Stimulated activated CD4-positive, alpha-beta T cell treated with anti-CD3 and anti-CD28 coated beads, Interleukin-2, amount 100 ng/mL, for 4 hours (primary cell): ENCODE measurements at regions not wholly inside any gene's neighbourhood (a gene's known extent, or its start where the extent isn't known, plus 50 kb on each side); places are given as distances from the start of the nearest gene placed in this dataset.

Source experiments
- DNase-seq: peaks from one replicate; pipeline ENCODE4 v3.0.0-alpha.2; 2020; ENCODE audit warnings: low read depth

- no peak for DNase-seq
These were observed 475.9 kb downstream of the SQOR start for GRCh38 chr15:46110755-46111154.

DNA sequence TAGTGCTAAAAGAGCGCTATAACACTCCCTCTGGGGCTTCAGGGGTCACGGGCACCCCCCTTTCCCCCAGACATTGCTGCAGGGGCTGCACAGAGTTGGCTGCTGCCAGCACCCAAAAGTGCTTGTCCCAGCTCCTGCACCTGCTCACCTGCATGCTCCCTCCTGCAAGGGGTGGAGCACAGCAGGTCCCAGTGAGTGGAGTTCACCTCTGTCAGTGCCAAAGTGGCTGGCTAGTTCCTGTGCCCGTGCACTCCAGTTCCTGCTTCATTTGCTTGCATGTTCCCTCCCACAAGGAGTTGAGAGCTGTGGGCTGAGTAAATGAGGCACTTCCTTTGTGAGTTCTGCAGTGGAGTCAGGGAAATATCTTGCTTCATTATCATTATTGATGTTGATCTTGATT, 476.9 kb downstream of the SQOR start:
- no peak for DNase-seq

GRCh38 chr15:46117071-46117470, 482.2 kb downstream of the SQOR start:
- DNase-seq = no peak

DNA sequence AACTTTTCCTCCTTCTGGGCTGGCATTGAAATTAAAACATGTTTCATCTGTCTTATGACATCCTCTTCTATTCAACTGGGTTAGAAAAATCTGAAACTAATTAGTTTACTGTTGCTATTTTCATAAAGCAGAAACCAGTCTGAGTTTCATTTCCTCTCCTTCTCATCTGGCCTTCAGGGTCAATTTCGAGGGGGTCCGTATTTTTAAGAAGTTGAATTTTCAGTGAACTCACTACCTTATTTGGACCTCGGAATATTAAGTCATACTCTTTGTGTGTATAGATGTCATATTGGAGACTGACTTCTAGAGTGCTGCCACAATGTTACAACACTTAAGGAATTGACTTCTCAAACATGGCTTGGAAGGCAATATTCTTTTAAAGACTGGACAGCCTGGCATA, 485.9 kb downstream of the SQOR start:
- no peak for DNase-seq

GRCh38 chr15:46121441-46121840, 486.6 kb downstream of the SQOR start:
- no peak for DNase-seq

- no peak for DNase-seq
These were observed 491.8 kb downstream of the SQOR start for GRCh38 chr15:46126581-46126980.

GRCh38 chr15:46127361-46127874, 492.6 kb downstream of the SQOR start:
- DNase-seq = no peak

GRCh38 chr15:46129145-46129544, 494.3 kb downstream of the SQOR start:
- no peak for DNase-seq

DNA sequence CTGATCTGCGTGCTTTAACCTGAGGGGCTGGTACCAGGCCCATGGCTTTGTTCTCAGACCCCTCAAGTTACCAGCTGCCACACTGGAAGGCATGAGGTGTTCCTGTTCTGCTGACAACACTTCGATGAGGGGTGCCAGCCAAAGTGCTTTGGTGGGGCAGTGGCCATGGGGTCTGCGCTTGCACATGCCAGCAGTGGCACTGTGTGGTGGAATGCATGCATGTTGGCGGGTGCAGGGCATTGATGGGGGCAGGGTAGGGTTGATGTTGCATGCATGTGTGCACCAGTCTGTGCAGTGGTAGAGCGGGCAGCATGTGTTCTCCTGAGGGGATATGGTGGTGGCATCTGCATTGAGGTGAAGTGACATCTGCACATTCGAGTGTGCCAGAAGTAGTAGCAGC, 497.0 kb downstream of the SQOR start:
- DNase-seq = no peak

DNA sequence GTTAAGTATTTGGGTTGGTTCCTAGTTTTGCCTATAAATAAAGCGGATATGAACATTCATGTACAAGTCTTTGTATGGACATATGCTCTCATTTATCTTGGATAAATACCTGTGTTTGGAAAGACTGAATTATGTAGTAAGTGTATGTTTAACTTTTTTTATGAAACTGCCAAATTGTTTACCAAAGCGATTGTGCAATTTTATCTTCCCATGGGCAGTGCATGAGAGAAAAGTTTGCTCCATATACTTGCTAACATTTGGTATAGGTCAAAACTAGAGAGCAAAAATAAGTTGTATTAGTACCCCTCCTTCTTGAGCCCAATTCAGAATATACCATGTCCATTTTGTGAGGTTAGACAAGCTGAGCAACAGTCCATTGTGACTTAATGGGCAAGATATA, 502.6 kb downstream of the SQOR start:
- no peak for DNase-seq

GRCh38 chr15:46146002-46146401, 511.2 kb downstream of the SQOR start:
- DNase-seq = no peak

- DNase-seq = no peak
These were observed 512.1 kb downstream of the SQOR start for GRCh38 chr15:46146915-46147314.

DNA sequence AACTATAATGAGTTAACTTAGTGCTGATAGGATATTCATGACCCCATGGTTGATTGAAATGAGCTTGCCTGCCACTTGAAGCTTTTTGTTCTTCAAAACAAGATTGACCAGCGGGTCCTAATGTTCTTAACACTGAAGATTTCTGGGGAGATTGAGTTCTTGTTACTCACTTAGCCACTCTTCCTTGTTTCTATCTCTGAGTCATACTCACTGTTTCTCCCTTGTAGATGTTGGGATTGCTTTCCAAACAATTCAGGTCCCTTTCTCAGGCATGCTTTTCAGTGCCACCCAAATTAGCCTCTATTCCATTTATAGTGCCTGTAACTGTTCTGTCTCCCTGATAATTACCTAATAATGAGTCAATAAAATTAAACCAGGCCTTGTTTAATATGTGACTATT, 517.0 kb downstream of the SQOR start:
- no peak for DNase-seq

DNA sequence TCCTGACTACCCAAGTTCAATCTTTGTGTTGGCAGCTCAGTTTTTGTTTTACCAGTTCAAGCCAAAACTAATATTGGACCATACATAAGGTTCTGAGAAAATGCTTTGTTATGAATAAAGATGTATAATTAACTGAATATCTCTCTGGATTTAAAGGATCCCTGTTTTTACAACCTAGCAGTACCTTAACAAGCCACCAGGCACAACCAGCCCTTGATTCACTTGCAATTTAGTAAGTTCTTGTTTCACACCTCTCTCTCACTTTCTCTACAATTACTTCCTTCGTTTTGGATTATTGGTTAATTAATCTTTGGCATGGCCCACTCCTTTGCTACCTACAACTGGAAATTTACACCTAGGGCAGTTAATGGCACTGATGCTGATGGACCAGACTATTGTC, 531.9 kb downstream of the SQOR start:
- no peak for DNase-seq

DNA sequence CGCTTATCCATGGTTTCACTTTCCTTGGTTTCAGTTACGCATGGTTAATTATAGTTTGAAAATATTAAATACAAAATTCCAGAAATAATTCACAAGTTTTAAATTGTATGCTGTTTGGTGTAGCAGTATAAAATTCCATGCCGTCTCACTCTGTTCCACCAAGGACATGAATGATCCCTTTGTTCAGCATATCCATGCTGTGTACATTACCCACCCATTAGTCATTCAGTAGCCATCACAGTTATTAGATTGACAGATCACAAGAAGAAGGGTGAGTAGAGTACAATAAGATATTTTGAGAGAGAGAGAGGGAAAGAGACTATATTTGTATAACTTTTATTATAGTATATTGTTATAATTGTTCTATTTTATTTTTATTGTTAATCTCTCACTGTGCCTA, 535.5 kb downstream of the SQOR start:
- no peak for DNase-seq

DNA sequence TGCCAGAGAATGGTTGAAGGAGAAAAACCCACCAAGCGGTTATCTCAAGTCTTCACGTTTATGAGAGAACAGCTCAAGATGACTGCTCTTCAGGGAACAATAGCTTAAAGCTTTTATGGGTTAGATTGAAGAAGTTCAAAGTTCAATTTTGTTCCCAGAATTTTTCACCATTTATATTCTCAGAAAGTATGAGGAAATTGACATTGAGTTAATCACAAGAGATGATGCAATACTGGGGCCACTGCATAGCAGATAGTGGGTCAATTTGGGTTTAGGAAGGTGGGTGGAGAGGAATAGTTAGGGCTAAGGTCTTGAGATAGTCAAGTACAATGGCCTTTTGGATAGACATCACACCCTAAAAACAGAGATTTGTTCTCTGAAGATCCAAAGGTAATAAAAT, 539.3 kb downstream of the SQOR start:
- DNase-seq = no peak

GRCh38 chr15:46177219-46177618, 542.4 kb downstream of the SQOR start:
- no peak for DNase-seq

GRCh38 chr15:46178138-46178537, 543.3 kb downstream of the SQOR start:
- DNase-seq = no peak

GRCh38 chr15:46207341-46207740, 572.5 kb downstream of the SQOR start:
- DNase-seq = no peak

GRCh38 chr15:46213551-46213950, 578.7 kb downstream of the SQOR start:
- no peak for DNase-seq

DNA sequence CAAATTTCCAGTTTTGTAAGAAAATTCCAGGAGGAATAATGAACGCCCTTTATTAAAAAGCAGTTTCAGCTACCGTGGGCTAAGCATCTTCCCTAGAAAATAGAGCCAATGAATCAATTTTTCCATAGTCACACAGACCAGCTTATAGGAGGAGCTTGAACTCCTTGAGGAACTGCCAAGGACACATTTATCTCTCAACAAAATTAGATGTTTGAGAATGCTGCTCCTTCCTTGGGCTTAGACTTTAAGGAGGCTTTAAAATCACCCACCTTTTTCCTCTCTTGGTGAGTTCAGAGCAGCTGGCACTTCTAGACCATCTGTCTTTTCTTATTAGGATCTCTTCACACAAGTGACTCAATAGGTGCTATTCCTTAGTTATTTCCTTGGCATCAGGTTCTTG, 588.0 kb downstream of the SQOR start:
- no peak for DNase-seq

DNA sequence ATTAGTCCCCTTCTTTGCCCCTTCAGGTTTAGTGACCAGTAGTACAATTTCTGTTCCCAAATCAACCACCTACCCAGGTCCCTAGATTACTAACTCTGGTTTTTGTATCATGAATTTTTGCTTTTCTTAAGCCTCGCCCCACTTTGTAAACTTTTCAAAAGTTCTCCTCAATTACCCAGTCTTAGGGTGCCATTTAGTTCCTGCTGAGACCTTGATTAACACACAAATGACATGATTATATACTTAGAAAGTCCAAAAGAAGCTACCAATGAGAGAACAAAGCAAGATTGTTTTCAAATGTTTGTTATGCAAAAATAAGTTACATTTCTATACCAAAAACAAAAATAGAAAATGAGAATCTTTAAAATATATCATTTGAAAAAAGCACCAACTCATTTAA, 594.4 kb downstream of the SQOR start:
- no peak for DNase-seq

- DNase-seq = no peak
These were observed 597.0 kb downstream of the SQOR start for GRCh38 chr15:46231786-46232185.

GRCh38 chr15:46232471-46232870, 597.6 kb downstream of the SQOR start:
- no peak for DNase-seq

DNA sequence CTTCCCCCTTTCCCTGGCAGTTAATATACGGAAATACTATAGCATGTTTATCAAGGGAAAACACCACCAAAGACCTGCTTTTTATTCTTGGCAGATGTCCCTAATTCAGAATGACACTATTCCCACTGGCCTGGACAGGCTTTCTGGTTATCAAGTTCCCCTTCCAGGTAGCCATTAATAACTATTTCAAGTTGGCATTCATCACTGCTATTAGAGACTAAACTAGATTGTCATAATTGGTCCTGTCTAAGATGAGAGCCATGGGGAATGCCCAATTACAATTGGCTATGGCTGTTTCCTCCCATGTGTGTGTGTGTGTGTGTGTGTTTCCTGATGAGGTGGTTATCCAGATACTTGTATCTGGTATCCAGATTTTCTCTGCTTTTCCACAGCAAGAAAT, 608.1 kb downstream of the SQOR start:
- DNase-seq = no peak
